RWPE2 (cell line): ENCODE measurements at regions not wholly inside any gene's neighbourhood (a gene's known extent, or its start where the extent isn't known, plus 50 kb on each side); places are given as distances from the start of the nearest gene placed in this dataset.
A peak's percentile ranks its signal among the peaks of the same experiment; 100 is the strongest.
"Not testable (repeated sequence)": the region's sequence is repeated elsewhere in the genome, so short reads cannot be mapped to it uniquely, and the experiment has no call there.

Source experiments
- ATAC-seq: fragments of 200-7000 bp; cut with Tn5 transposase; 3 replicates; pipeline ENCODE4 v1.9.1; 2021; ENCODE audit warnings: low read depth
- DNase-seq: peaks from one replicate; pipeline ENCODE4 v3.0.0-alpha.2; 2020; ENCODE audit warnings: low spot score
- H3K27ac ChIP-seq: fragments of 450-650 bp; 2 replicates; pipeline ENCODE4 v1.5.1; 2017; ENCODE audit warnings: mild to moderate bottlenecking; ENCODE audit not compliant: poor library complexity, severe bottlenecking
- H3K27me3 ChIP-seq: fragments of 250-450 bp; sonication (Bioruptor Pico); 2 replicates; pipeline ENCODE4 v1.5.1; 2021; ENCODE audit warnings: mild to moderate bottlenecking, moderate library complexity; ENCODE audit not compliant: insufficient read depth, poor library complexity, severe bottlenecking
- H3K36me3 ChIP-seq: fragments of 250-450 bp; sonication (Bioruptor Pico); 2 replicates; pipeline ENCODE4 v1.5.1; 2020; ENCODE audit warnings: low read depth, mild to moderate bottlenecking, moderate library complexity
- H3K4me1 ChIP-seq: fragments of 250-450 bp; sonication (Bioruptor Pico); 2 replicates; pipeline ENCODE4 v1.5.1; 2021; ENCODE audit warnings: mild to moderate bottlenecking, moderate library complexity; ENCODE audit not compliant: insufficient read depth, poor library complexity, severe bottlenecking
- H3K4me3 ChIP-seq: fragments of 250-450 bp; sonication (Bioruptor Pico); 2 replicates; pipeline ENCODE4 v1.5.1; 2021; ENCODE audit warnings: mild to moderate bottlenecking, moderate library complexity; ENCODE audit not compliant: severe bottlenecking
- H3K9me3 ChIP-seq: fragments of 250-450 bp; sonication (Bioruptor Pico); 2 replicates; pipeline ENCODE4 v1.5.1; 2021; ENCODE audit warnings: mild to moderate bottlenecking, moderate library complexity; ENCODE audit not compliant: severe bottlenecking
- CTCF ChIP-seq: fragments of 450-650 bp; IDR thresholded peaks from one replicate; pipeline ENCODE4 v1.5.1; 2017; ENCODE audit warnings: mild to moderate bottlenecking, moderate library complexity; ENCODE audit not compliant: poor library complexity, severe bottlenecking

GRCh38 chr13:59312776-59313175 lies 851.0 kb downstream of the DIAPH3 start:
- DNase-seq (no peak), ATAC-seq (no peak)
- no peaks in the 10 kb centered on the region for H3K36me3 ChIP-seq
- no peaks in the 10 kb centered on the region for H3K27me3 ChIP-seq
- no peak overlapping the region for H3K27ac ChIP-seq
- H3K9me3 ChIP-seq, result no peaks in the 10 kb centered on the region
- no peak overlapping the region for H3K4me3 ChIP-seq
- TF ChIP-seq CTCF, result no peak
- no peaks in the 10 kb centered on the region for H3K4me1 ChIP-seq

DNA sequence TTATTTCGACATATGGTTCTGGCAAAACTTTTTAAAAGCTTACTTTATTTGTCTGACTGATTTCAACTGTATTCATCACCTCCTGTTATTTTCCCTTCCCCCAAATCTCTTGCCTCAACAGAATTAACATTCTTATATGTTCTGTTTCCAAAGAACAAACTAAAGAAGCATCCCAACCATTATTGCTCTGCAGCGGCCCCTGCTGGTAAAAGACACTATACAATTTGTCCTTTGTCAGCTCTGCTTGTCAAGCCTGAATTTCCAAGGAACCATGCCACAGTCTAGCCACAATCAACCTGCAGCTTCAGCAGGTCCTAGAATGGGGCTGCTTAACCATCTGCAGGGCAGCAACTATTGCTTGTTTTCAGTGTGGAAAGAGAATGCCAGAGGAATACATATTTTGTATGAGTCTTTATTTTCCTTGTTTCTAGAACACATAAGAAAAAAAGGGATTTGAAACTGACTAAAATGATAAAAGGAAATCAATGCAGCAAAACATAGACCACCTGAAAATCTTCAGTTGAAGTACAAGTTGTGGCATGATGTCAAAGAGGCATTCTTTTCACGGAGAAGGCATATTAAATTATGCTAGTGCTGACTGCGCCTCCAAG lies 845.3 kb downstream of the DIAPH3 start:
- Histone ChIP-seq H3K27me3 (no peaks in the 10 kb centered on the region), H3K4me1 (no peaks in the 10 kb centered on the region), H3K4me3 (no peak overlapping the region), H3K36me3 (no peaks in the 10 kb centered on the region), H3K9me3 (no peaks in the 10 kb centered on the region), H3K27ac (no peak overlapping the region)
- DNase-seq, result no peak
- no peak for ATAC-seq
- TF ChIP-seq CTCF, result peak; percentile 80

DNA sequence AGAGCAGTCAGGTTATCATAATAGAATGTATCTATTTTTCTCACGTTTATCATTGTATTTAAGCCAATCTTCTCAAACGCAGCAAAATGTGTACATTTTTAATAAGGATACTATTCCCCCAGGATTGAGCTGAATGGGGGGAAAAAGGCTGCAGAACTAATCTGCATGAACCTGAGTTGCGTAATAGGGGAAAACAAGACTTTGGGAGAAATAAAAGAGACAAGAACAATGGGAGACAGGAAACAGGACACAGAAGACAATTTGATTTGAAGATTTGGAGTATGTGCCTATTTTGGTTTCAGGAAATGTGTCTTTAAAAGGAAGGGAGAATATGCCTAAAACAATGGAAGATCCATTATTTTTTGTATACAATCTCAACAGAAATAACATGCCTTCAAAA lies 844.5 kb downstream of the DIAPH3 start:
- H3K4me1 ChIP-seq, result no peaks in the 10 kb centered on the region
- ATAC-seq (no peak), DNase-seq (no peak)
- no peak for TF ChIP-seq CTCF
- no peaks in the 10 kb centered on the region for H3K27me3 ChIP-seq
- no peaks in the 10 kb centered on the region for H3K36me3 ChIP-seq
- H3K9me3 ChIP-seq, result no peaks in the 10 kb centered on the region
- H3K4me3 ChIP-seq, result no peak overlapping the region
- H3K27ac ChIP-seq, result no peak overlapping the region

DNA sequence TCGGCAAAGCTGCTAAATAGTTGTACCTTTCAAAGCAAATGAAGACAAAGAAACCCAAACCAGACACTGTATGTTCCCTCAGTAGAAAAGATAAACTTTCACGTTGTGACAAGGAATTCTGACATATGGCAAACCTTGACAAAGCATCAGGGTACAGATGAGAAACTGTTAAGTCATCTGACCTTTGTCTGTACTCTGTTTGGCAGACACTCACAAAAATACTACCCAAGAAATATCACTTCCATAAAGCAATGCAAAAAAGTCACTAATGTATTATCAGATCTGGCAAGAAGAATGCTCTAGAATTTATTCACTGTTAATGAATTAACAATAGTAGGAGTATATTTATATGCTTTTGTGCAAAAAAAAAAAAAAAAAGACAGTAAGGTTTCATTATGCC lies 843.7 kb downstream of the DIAPH3 start:
- Histone ChIP-seq H3K27me3 (no peaks in the 10 kb centered on the region), H3K27ac (no peak overlapping the region), H3K9me3 (no peaks in the 10 kb centered on the region), H3K4me1 (no peaks in the 10 kb centered on the region), H3K4me3 (no peak overlapping the region), H3K36me3 (no peaks in the 10 kb centered on the region)
- ATAC-seq (no peak), DNase-seq (no peak)
- no peak for TF ChIP-seq CTCF

GRCh38 chr13:59324401-59324800 lies 839.3 kb downstream of the DIAPH3 start:
- H3K27ac ChIP-seq, H3K27me3 ChIP-seq, H3K36me3 ChIP-seq, DNase-seq, ATAC-seq, H3K9me3 ChIP-seq, H3K4me1 ChIP-seq, H3K4me3 ChIP-seq: not testable (repeated sequence)
